Right forelimb (tissue), 1 donor: ENCODE measurements at regions not wholly inside any gene's neighbourhood (a gene's known extent, or its start where the extent isn't known, plus 50 kb on each side); places are given as distances from the start of the nearest gene placed in this dataset.

Experiments
- DNase-seq: peaks from one replicate; pipeline ENCODE4 v3.0.0-alpha.2; 2018

DNA sequence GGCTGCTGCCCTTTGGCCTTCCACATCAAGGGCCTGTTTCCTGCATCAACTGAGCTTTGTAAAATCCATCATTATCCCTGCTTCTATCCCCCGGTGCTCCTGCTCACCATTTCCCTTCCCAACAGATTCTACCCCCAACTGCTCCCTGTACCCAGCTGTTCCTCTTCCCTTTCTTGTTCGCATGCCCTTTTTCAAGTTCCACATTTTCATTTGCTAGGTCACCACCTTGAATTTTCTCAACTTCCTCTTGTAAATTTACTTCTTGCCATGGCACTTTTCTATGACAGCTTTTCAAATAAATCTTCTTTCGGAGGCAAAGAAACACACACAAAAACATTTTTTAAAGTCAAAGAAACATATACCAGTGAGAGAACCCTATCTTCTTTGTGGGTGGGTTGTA lies 330.5 kb upstream of the ADGRL2 start:
- no peak for DNase-seq

DNA sequence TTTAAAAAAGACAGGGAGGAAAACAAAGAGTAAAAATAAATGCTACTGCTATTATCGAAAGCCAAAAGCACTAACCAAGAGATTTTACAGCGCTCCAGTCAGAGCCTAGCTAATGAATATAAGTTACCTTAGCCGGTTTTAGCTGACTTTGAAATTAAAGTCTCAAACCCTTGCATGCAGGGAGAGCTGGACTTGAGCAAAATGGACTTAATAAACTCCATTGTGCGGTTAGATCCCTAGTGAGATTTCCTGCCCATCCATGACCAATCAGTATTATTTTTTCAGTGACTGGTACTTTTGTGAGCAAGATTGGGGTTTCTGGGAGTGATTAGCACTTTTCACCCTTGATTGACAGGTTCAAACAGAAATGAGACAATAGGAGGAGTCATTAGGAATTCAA lies 333.4 kb upstream of the ADGRL2 start:
- no peak for DNase-seq

DNA sequence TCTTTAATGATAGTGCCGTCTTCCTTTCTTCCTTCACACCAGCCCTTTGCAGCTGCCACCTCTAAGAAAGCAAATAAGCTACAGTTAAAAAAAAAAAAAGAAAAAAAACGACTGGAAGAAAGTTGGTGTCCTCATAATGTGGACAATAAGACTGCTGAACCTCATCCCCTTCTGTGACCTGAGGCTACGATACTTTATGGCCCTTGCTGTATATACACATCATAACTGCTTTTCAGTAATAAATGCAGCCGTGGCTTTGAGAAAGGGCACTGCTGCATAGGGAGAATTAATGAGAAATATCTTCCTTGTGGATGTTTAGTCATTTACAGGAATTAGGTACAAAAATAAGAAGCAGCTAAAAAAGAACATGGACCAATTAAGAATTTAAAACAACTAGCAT lies 333.8 kb upstream of the ADGRL2 start:
- no peak for DNase-seq

DNA sequence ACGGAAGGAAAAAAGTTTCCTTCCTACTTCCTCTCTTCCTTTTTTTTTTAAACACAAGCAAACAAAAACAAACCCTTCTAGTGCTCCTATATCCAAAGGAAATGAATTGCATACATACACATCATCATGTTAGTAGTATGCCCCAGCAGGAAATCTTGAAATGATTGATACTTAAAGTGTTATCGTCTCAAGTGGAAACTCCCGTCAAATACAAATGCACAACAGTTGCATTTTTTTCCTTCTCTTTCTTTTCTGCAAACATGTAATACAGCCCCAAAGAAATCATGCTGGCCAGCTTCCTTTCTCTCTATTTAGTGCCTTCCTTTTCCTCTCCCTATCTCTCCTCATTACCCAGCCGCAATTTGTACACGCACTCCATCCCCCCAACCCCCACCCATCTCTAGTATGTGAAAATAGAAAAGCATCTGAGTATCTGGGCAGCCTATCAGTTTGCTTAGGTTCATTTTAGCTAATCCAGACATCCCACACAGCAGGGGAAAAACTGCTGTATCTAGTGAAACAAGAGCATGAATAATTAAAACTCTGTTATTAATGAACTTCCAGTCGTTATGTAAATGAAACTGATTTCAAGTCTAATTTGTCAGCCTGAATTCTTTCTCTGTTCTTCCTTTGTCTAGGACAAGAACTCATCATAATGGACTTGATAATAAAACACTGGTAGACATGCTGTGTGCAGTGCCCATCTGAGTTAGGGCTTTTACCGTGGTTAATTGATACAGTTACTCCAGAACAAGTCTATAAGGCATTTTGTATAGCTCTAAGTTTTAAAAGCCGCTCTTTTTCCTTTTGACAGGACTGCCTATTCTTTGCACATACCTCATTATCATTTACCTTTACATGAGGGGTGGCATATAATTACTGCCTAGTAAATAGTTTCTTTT lies 336.5 kb upstream of the ADGRL2 start:
- DNase-seq: no peak

DNA sequence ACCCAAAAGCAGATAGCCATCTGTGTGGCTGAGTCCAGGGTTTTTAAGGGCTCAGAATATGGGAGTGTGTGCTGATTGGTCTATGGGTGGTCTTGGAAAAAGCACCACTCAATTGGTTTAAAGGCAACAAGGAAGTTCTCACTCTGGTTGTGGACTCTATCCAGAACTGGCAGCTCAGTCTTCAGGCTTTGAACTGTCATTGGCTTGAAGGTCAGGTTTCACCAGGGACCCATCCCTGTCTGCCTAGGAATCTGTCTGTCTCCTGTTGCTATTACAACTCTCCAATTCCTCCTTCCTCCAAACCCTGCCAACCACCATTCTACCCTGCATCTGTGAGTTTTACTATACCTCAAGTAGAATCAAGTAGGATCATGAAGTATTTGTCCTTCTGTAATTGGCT lies 341.7 kb upstream of the ADGRL2 start:
- DNase-seq: no peak

DNA sequence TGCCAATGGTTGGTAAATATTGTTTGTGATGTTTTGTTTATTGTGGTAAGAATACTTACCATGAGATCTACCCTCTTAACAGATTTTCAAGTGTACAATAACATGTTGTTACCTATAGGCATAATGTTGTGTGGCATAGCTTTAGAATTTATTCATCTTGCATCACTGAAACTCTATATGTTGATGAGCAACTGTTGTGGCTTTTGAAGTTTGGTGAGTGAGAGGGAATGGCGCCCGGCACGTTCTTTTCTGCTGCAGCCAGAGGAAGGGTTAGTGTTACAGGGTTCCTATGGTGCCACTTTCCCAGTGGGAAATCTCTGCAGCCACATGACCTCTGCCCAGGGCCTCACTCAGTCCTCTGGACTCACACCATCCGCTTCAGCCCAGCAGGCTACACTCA lies 342.5 kb upstream of the ADGRL2 start:
- no peak for DNase-seq

DNA sequence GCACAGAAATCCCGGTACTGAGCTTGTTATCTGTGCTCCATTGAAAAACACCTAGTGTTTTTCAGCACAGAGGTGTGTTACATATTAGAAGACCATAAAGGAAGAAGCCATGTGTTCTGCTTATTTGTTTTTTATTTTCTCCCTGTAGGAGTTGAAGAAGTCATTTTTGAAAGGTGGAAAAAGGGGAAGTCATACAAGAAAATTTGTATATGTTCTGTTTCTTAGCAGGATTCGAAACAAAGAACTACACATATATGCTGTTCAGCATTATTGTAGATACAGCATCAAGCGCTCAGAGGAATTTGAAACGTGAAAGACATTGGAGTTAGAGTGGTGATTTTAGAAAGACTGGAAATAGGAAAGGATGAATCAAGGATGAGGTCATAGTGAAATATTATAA lies 345.3 kb upstream of the ADGRL2 start:
- DNase-seq: no peak

DNA sequence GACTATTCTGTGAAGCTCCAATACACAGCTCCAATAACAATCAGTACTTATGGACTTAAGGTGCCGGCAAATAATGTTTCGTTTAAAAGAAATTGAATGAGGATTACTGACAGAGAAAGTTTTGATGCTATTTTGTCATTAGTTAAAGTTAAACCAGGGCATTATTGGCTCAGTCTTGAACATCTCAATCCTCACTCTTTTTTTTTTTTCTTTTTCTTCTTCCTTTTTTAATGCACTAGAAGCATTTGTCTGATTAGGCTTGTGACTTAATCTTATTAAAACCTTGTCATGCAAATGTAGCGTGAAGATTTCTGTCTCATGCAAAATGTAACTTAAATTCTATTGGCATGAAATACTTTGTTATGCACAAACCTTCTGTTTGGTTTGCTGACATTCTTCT lies 346.8 kb upstream of the ADGRL2 start:
- no peak for DNase-seq

DNA sequence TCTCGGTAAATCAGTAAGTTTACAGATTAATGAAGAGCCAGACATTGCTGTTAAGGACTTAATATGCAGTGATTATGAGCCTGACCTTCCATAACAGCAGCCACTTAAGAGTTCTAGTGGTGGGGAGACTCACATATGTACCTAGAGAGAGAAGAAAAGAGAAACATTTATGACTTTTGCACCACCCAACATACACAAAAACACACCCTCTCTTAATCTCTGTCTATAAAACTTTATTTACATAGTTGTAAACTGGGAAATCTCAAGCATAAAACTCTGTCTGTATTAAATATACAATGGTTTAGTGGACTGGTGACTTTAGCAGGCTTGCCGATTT lies 347.4 kb upstream of the ADGRL2 start:
- DNase-seq: no peak

DNA sequence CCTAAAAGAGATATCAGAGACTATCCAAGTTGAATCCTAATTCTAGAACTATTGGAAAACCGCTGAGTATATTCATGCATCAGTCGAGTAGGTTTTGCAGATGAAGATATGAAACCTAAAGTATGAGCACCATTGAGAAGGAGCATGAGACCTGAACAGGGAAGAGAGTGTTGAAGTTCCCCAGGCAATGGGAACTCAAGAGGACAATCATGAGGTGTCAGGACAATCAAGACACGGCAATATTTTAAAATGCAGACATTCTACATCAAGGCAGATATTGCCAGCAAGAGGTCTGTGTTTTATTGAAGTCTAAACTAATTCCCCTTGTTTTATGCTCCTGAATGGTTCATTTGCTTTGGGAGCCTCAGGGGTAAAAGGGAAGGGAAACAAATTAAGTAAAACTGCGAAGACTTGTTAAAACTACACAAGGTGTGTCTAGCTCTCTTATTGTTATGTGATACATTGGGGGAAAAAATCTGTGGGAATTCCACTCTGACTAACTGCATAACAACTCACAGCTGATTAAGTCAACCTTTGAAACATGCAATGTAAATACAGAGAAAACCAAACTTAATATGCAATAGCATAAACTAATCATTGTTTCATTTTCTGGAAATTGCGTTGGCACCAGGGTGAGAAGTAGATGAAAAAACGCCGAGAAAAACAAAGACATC lies 347.9 kb upstream of the ADGRL2 start:
- DNase-seq: no peak

DNA sequence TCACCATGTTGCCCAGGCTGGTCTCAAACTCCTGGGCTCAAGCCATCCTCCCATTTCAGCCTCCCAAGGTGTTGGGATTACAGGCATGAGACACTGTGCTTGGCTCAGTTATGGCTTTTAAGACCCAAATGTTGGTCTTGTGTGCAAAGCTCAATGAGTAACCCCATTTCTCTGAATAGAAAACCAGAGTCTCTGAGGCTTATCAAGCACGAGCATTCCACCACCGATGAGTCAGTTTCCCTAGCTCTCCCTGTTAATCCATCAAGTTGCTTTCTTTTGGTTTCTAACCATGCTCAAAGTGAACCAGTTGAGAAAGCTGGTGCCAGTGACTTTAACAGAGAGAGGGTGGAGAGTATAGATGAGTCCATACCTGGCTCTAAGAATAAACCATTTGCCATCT lies 350.9 kb upstream of the ADGRL2 start:
- DNase-seq: no peak

DNA sequence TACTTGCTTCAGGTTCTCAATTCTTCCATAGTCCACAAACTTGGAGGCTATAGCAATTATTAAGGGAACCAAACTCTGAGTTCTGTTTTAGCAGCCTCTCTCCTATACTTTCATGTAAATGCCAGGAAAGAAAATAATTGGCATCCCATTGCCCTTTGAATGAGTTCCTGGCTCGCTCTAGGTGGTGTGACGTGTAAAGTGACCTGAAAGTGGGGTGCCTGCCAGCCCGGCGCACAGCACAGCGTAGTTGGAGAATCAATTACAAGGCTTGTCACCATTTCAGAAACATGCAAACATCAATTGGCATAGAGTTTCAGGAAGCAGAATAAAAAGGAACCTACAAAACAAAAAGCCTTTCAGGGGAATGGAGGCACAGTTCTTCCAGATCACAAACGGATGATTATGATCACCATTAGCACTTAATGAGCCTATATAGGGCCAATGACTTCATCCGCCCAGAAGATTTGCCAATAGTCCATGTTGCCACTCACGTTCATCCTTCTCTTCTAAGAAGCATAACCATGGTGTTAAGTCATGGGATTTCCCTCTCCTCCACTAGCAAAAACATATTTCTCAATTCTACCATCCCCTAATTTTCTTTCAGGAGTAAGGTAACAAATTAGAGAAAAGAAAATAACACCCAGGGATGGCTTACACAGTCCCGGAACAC lies 354.6 kb upstream of the ADGRL2 start:
- DNase-seq: no peak

DNA sequence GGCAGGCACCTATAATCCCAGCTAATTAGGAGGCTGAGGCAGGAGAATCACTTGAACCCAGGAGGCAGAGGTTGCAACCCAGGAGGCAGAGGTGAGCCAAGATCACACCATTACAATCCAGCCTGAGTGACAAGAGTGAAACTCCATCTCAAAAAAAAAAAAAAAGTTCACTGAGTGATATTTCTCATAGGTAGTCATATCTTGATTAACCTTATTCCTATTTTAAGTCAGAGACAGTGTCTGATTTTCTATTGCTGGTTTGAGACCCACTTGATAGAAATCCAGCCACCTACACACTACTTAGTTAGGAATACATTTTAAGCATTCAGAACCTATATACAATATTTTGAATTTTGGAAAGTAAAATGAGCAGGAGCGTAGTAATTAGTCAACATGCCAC lies 357.4 kb upstream of the ADGRL2 start:
- no peak for DNase-seq

DNA sequence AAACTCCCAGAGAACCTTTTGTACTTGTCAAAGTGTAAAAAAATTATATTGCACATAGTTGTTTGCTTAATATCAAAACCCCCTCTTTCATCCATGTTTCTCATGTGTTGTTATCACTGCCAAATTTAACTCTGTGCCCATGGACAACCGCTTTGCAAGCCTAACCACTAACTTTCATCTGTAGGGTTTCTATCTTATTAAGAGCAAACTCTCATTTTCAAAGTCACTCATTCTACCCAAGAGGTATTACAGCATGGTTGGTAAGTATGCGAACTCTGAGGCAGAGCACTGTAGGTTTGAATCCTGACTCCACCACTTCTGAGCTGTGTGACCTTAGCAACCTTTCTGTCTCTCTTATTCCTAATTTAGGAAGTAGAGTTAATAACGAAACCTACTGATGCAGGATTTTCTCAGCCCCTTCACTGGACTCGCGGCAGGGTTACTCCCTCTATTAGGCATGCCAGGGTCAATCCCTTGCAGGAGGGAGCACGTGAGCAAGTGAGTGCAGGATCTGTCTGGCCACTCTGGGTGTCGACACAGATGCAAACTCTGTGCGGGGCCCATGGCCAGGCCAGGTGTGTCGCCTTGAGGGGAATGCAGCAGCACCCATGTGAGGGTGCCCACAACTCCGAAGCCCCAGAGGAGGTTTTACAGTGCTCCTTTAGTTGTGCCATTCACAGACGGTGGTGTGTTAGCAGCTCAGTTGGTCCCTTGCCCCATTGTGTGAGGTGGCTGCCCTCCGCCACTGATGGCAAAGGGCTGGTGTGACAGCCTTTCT lies 361.5 kb upstream of the ADGRL2 start:
- no peak for DNase-seq

DNA sequence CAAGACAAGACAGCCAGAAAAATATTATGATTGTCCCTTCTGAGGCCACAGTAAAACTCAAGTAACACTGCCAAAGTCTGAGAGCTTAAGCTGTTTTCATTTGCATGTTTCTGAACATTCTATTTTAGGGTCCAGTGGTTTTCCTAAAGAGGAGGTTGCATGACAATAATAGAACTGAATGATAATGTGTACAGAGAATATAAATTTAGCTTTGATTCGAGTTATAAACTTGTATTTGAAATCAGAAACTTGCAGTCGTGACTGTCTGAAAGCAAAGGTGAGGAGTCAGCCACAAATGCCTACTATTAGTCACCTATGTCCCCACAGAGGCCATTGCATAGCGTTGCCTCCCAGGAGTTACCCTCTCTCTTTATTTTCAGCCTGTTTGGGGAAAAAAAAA lies 363.1 kb upstream of the ADGRL2 start:
- DNase-seq: no peak

DNA sequence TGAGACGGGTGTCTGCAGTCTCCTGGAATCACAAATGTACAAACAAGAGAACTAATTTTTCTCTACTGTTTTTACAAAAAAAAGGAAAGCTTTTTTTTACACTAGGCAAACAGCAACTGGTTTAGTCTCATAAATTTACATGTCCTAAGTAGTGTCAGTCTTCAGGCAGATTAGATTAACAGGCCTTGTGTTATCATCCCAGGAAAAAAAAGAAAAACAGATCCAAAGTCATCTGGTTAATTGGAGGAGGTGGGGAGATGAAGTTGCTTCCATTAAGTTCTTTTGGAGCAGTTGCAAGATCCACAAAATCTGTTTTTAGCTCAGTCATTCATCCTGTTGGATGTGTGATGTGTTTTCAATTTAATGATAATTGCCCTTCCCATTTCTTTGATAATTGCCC lies 363.5 kb upstream of the ADGRL2 start:
- no peak for DNase-seq

DNA sequence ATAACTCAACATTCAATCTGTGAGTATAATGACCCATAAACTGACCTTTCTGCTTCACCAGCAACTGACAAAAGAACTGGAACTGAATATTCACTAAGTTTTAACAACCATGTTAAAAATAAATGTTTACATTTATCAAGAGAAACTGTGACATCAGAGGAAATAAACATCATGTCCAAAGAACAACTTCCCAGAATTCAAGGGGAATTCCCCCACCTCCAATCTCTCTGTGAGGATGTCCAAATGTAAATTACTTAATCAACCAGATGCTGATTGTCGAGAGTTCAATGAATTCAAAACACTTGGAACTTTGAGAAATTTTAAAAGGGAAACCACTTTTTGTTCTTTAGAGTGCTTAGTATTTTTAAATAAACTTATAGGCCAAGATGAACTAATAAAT lies 365.6 kb upstream of the ADGRL2 start:
- DNase-seq: no peak

DNA sequence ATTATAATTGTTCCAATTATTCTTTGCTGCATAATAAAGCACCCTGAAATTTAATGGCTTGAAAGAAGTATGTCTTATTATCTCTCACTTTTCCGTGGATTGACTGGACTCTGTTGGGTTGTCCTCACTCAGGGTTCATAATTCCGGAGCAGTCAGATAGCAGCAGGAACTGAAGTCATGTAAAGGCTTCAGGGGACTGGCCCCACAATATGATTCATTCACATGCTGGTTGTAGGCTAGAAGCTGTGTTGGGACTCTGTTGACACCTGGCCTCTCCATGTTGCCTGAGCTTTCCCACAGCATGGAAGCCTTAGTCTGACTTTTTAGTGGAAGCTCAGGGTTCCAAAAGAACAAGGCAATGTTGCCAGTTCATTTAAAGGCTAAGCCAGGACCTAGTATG lies 367.1 kb upstream of the ADGRL2 start:
- DNase-seq: no peak

DNA sequence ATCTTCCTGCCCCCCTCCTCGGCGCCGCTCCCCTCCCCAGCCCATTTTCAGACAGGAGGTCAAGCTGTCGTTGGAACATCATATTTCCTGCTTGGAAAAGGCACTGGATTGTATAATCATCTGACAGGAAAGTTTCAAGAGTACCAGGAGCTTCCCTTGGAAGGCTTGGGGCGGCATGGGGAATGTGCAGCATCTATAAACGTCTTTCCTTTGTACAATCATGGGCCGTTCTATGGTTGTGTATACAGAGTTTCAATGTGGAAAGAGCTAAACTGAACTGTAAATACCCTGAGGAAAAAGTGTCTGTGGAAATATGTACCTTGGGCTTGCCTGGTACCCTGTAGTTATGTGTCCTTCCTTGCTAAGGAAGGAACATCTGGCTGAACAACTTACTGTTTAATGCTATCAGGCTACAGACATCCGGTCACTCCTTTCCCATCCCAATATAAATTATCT lies 368.1 kb upstream of the ADGRL2 start:
- no peak for DNase-seq

DNA sequence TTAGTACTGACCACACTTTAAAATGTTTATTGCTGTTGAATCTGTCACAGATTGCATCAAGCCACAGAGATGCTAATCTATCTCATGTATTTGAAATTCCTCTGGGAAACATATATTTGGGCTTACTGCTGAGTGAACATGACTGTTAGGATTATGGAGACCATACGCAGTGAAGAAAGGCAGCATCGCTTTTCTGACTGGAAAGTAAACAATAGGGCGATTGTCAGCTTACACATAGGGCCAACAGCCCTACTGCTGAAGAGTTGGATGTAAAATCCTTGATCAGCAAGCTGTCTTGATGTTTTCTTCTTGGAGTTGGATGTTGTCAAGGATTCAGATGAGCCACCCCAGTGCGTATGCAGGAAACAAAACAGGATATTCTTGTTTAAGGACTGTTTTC lies 368.7 kb upstream of the ADGRL2 start:
- DNase-seq: no peak

DNA sequence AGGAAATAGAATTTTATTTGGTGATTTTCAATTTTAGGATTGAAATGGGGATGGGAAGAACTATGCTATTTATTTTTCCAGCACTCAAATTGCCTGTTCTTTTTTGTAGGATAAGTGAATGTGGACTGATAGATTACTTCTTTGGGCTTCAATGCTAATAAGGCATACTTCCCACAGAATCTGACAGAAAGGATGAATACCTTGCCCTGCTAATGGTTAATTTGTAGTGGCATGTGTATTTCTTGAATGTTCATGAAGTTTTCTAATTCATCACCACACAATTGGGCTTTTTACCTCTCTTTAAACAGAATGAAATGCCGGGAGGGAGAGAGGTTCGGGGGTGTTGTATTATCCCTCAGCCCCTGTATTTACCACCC lies 369.1 kb upstream of the ADGRL2 start:
- DNase-seq: no peak

DNA sequence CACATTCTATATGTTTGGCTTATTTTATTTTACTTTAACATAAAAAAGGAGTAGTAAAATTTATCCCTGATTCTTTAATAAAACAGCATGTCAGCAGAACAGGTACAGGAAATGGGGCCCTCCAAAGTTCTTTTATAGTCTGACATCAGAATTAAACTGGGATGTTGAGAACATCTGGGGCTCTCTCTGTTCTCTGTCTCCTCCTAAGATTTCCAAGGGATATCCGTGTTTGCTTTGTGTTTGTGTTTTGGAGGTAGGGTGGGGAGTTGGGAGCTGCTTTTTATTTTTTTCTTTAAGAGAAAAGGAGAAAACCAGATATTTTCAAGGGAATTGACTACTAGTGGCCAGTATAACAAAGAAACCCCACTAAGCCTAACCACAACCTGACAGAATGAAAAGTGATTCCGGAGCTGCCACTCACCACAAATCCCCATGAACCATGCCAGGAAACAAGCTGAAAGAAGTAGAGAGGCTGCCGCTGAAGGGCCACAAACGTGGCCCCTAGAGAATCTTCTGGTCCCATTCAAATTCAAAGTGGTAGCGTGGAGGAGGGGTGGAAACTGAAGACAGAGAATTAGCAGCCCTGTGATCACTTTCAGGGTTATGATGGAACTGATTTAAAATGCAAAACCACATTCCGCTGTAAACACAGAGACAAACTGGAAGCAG lies 369.6 kb upstream of the ADGRL2 start:
- DNase-seq: no peak
